ENCODE measurements at regions not wholly inside any gene's neighbourhood (a gene's known extent, or its start where the extent isn't known, plus 50 kb on each side); places are given as distances from the start of the nearest gene placed in this dataset.

DNA sequence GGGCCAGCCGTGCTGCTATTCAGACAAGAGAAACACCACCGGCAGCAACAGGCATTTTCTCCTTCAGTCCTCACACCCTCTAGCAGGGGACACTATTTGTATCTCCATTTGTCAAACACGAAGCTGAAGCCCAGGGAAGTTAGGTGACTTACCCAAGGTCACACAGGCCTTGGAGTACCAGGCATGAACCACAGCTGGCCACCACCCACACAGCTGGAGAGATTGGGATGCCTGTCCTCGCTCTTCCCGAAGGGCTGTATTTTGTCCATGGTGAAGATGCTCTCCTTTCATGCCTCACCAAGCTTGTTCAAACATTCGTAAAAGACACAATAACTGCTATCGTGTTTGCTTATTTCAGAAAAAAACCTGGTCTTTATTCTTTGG is 182.7 kb downstream of the INHBB start:
- Histone ChIP-seq H3K79me2 (ENCODE audit: low read length) (no peaks in the 10 kb centered on the region), H3K4me1 (ENCODE audit: low read length) (no peaks in the 10 kb centered on the region), H2AFZ (ENCODE audit: low read length) (no peak overlapping the region), H3K9me3 (ENCODE audit: low read length) (no peaks in the 10 kb centered on the region), H3K9me2 (replicated peaks; ENCODE audit: insufficient read depth, low read length) (no peaks in the 10 kb centered on the region), H4K20me1 (ENCODE audit: insufficient read depth, low read depth, low read length) (no peaks in the 10 kb centered on the region), H3K4me3 (ENCODE audit: low read length) (no peak overlapping the region), H3K4me2 (ENCODE audit: low read depth, low read length, poor library complexity, severe bottlenecking) (no peak overlapping the region), H3K27ac (ENCODE audit: low read length) (no peak overlapping the region), H3K27me3 (ENCODE audit: low read length) (no peaks in the 10 kb centered on the region), H3K36me3 (ENCODE audit: insufficient read depth, low read length) (no peaks in the 10 kb centered on the region), H3K9ac (ENCODE audit: low read length) (no peak overlapping the region)
- no peak for DNase-seq

DNA sequence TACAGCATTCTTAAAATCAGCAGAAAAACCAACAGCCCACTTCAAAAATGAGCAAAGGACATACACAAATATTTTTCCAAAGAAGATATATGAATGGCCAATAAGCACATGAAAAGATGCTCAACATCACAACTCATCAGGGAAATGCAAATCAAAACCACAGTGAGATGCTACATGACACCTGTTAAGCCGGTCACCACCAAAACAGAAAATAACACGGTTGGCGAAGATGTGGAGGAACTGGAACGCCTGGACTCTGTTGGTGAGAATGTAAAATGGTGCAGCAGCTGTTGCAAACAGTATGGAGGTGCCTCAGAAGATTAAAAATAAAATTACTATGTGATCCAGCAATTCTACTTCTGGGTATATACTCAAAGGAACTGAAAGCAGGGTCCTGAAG is 184.8 kb downstream of the INHBB start:
- DNase-seq = no peak
- Histone ChIP-seq H3K79me2 (ENCODE audit: low read length) (no peaks in the 10 kb centered on the region), H3K4me3 (ENCODE audit: low read length) (no peak overlapping the region), H3K9ac (ENCODE audit: low read length) (no peak overlapping the region), H3K9me2 (replicated peaks; ENCODE audit: insufficient read depth, low read length) (no peaks in the 10 kb centered on the region), H3K36me3 (ENCODE audit: insufficient read depth, low read length) (no peaks in the 10 kb centered on the region), H3K9me3 (ENCODE audit: low read length) (no peaks in the 10 kb centered on the region), H3K4me2 (ENCODE audit: low read depth, low read length, poor library complexity, severe bottlenecking) (no peak overlapping the region), H2AFZ (ENCODE audit: low read length) (no peak overlapping the region), H3K27ac (ENCODE audit: low read length) (no peak overlapping the region), H3K4me1 (ENCODE audit: low read length) (no peaks in the 10 kb centered on the region), H3K27me3 (ENCODE audit: low read length) (no peaks in the 10 kb centered on the region), H4K20me1 (ENCODE audit: insufficient read depth, low read depth, low read length) (no peaks in the 10 kb centered on the region)

DNA sequence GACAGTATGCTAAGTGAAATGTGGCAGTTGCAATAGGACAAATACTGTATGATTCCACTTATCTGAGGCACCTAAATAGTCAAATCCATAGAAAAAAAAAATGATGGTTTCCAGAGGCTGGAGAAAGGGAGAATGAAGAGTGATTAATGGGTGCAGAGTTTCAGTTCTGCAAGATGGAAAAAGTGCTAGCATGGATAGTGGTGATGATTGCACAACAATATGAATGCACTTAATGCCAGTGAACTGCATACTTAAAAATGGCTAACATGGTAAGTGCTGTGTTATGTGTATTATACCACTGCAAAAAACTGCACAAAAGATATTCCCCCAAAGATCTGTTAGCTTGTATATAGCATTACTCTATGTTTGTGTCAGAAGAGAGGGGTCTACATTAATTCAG is 185.4 kb downstream of the INHBB start:
- no peak overlapping the region for H3K27ac ChIP-seq (ENCODE audit: low read length)
- H3K4me2 ChIP-seq (ENCODE audit: low read depth, low read length, poor library complexity, severe bottlenecking) = no peak overlapping the region
- H4K20me1 ChIP-seq (ENCODE audit: insufficient read depth, low read depth, low read length) = no peaks in the 10 kb centered on the region
- no peaks in the 10 kb centered on the region for H3K27me3 ChIP-seq (ENCODE audit: low read length)
- no peak for DNase-seq
- no peaks in the 10 kb centered on the region for H3K9me2 ChIP-seq (replicated peaks; ENCODE audit: insufficient read depth, low read length)
- no peak overlapping the region for H3K4me3 ChIP-seq (ENCODE audit: low read length)
- no peaks in the 10 kb centered on the region for H3K79me2 ChIP-seq (ENCODE audit: low read length)
- H3K4me1 ChIP-seq (ENCODE audit: low read length) = no peaks in the 10 kb centered on the region
- no peak overlapping the region for H3K9ac ChIP-seq (ENCODE audit: low read length)
- H2AFZ ChIP-seq (ENCODE audit: low read length) = no peak overlapping the region
- H3K9me3 ChIP-seq (ENCODE audit: low read length) = no peaks in the 10 kb centered on the region
- no peaks in the 10 kb centered on the region for H3K36me3 ChIP-seq (ENCODE audit: insufficient read depth, low read length)

DNA sequence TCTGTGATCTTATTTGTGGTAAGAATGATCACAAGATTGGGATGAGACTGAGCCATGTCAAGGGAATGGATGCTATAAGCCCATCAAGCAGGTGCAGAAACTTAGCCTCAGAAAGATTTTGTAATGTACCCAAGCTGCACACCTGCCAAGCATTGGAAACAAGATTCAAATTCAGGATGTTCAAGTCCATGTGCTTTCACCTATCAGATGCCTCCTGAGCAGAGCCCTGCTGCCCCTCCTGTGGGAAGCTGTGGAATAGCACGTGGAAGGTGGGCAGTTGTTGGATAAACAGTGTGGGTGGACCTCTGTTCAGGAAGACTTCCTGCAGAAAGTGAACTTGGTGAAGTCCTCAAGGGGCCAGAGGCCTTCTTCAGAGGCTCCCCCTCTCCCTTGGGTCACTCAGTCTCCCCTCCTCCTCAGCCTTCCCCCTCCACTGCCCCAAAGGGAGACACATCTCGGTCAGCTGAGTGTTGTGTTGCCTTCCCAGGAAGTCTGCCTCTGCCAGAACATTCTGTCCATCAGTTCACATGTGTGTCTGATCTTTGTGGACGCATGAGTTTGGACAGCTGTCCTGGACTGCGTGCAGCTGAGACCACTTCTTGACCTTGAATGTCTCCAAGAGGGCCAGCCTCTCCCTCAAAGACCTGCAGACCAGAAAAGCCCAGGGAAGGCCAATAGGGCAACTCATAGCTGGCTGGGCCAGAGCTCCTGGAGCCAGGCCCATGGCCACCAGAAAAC is 186.1 kb downstream of the INHBB start:
- no peak for DNase-seq
- no peaks in the 10 kb centered on the region for H3K79me2 ChIP-seq (ENCODE audit: low read length)
- no peaks in the 10 kb centered on the region for H3K27me3 ChIP-seq (ENCODE audit: low read length)
- H4K20me1 ChIP-seq (ENCODE audit: insufficient read depth, low read depth, low read length) = no peaks in the 10 kb centered on the region
- H3K9me3 ChIP-seq (ENCODE audit: low read length) = no peaks in the 10 kb centered on the region
- H3K27ac ChIP-seq (ENCODE audit: low read length) = no peak overlapping the region
- H3K4me2 ChIP-seq (ENCODE audit: low read depth, low read length, poor library complexity, severe bottlenecking) = no peak overlapping the region
- H3K36me3 ChIP-seq (ENCODE audit: insufficient read depth, low read length) = no peaks in the 10 kb centered on the region
- H3K9me2 ChIP-seq (replicated peaks; ENCODE audit: insufficient read depth, low read length) = no peaks in the 10 kb centered on the region
- H3K9ac ChIP-seq (ENCODE audit: low read length) = no peak overlapping the region
- no peak overlapping the region for H3K4me3 ChIP-seq (ENCODE audit: low read length)
- no peak overlapping the region for H2AFZ ChIP-seq (ENCODE audit: low read length)
- H3K4me1 ChIP-seq (ENCODE audit: low read length) = no peaks in the 10 kb centered on the region

DNA sequence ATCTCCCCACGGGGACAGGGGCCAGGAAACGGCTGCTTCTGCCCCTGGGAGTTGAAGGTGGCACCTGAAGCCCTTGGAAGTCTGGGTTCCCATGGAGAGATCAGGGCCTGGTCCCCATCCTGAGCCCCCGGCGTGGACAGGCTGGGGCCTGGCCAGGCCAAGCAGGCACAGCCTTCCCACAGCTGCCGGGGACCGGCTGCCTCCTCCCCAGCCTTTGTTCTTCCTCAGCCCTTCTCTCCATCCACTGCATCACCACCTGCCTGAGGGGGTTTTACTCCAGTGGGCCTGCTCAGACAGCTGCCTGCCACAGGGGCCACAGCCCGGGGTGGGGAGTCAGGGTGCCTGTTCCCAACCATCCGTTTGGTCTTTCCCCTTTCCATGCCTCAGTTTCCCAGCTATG is 187.7 kb downstream of the INHBB start:
- Histone ChIP-seq H3K79me2 (ENCODE audit: low read length) (no peaks in the 10 kb centered on the region), H3K4me1 (ENCODE audit: low read length) (no peaks in the 10 kb centered on the region), H3K9ac (ENCODE audit: low read length) (no peak overlapping the region), H3K27ac (ENCODE audit: low read length) (no peak overlapping the region), H3K9me2 (replicated peaks; ENCODE audit: insufficient read depth, low read length) (no peaks in the 10 kb centered on the region), H3K9me3 (ENCODE audit: low read length) (no peaks in the 10 kb centered on the region), H3K27me3 (ENCODE audit: low read length) (no peaks in the 10 kb centered on the region), H3K4me3 (ENCODE audit: low read length) (no peak overlapping the region), H4K20me1 (ENCODE audit: insufficient read depth, low read depth, low read length) (no peaks in the 10 kb centered on the region), H3K36me3 (ENCODE audit: insufficient read depth, low read length) (no peaks in the 10 kb centered on the region), H3K4me2 (ENCODE audit: low read depth, low read length, poor library complexity, severe bottlenecking) (no peak overlapping the region), H2AFZ (ENCODE audit: low read length) (no peak overlapping the region)
- DNase-seq = no peak

DNA sequence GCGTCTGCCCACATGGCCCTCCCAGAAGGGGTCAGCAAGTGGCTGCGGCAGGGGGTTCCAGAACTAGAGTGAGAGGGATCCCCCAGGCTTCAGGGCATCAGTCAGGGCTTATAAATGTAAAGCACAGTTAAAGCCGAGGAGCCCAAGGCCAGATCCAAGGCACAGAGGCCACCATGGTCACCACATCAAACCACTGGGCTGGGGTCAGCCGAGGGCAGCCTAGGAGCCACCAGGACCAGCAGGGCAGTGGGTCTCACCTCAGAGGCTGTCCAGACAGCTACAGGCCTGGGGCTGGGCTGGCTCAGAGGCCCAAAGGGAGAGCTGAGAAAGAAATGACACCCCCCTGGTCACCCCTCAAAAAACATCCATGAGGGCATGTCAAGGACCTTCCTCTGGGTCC is 188.5 kb downstream of the INHBB start:
- H4K20me1 ChIP-seq (ENCODE audit: insufficient read depth, low read depth, low read length) = no peaks in the 10 kb centered on the region
- no peak for DNase-seq
- no peaks in the 10 kb centered on the region for H3K79me2 ChIP-seq (ENCODE audit: low read length)
- H3K27me3 ChIP-seq (ENCODE audit: low read length) = no peaks in the 10 kb centered on the region
- no peak overlapping the region for H2AFZ ChIP-seq (ENCODE audit: low read length)
- no peaks in the 10 kb centered on the region for H3K4me1 ChIP-seq (ENCODE audit: low read length)
- H3K36me3 ChIP-seq (ENCODE audit: insufficient read depth, low read length) = no peaks in the 10 kb centered on the region
- H3K27ac ChIP-seq (ENCODE audit: low read length) = no peak overlapping the region
- no peaks in the 10 kb centered on the region for H3K9me3 ChIP-seq (ENCODE audit: low read length)
- H3K9ac ChIP-seq (ENCODE audit: low read length) = no peak overlapping the region
- H3K4me2 ChIP-seq (ENCODE audit: low read depth, low read length, poor library complexity, severe bottlenecking) = no peak overlapping the region
- no peak overlapping the region for H3K4me3 ChIP-seq (ENCODE audit: low read length)
- no peaks in the 10 kb centered on the region for H3K9me2 ChIP-seq (replicated peaks; ENCODE audit: insufficient read depth, low read length)

DNA sequence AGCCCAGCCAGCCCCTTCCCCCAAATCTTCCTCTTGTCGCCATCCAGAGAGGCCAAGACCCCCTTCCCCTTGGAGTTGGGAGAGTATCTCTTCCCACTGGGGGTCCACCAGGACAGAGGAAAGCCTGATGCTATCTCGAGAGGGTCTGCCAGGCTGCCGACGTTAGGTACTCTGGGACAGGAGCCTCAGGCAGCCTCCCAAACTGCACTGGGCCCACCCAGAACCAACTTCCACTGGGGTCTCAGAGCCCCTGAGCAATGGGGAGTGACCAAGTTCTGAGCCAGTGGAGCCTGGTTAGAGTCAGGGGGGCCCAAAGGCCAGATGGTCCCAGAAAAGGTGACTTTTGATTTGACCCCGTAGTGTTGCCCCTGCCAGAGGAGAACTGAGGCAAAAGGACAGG is 189.1 kb downstream of the INHBB start:
- Histone ChIP-seq H2AFZ (ENCODE audit: low read length) (no peak overlapping the region), H3K9ac (ENCODE audit: low read length) (no peak overlapping the region), H3K27ac (ENCODE audit: low read length) (no peak overlapping the region), H3K9me2 (replicated peaks; ENCODE audit: insufficient read depth, low read length) (no peaks in the 10 kb centered on the region), H3K4me3 (ENCODE audit: low read length) (no peak overlapping the region), H4K20me1 (ENCODE audit: insufficient read depth, low read depth, low read length) (no peaks in the 10 kb centered on the region), H3K27me3 (ENCODE audit: low read length) (no peaks in the 10 kb centered on the region), H3K79me2 (ENCODE audit: low read length) (no peaks in the 10 kb centered on the region), H3K36me3 (ENCODE audit: insufficient read depth, low read length) (no peaks in the 10 kb centered on the region), H3K9me3 (ENCODE audit: low read length) (no peaks in the 10 kb centered on the region), H3K4me2 (ENCODE audit: low read depth, low read length, poor library complexity, severe bottlenecking) (no peak overlapping the region), H3K4me1 (ENCODE audit: low read length) (no peaks in the 10 kb centered on the region)
- DNase-seq = no peak

DNA sequence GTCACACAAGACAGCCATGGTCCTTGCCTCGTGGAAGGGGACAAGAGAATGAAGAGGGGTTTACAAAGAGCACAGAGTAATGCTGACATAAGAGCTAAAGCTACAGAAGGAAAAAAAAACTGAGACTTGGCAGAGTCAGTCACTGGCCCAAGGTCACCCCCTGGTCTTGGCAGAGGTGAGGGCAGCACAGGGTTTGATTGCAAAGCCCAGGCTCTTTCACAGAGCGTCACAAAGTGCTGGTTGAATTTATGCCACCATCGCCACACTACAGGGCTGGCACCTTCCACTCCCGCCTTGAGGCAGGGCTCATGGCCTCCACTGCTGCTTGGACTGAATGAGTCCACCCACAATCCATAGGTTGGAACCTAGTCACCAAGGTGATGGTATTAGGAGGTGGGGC is 190.2 kb downstream of the INHBB start:
- no peaks in the 10 kb centered on the region for H3K9me2 ChIP-seq (replicated peaks; ENCODE audit: insufficient read depth, low read length)
- no peaks in the 10 kb centered on the region for H3K79me2 ChIP-seq (ENCODE audit: low read length)
- no peak overlapping the region for H3K9ac ChIP-seq (ENCODE audit: low read length)
- H4K20me1 ChIP-seq (ENCODE audit: insufficient read depth, low read depth, low read length) = no peaks in the 10 kb centered on the region
- no peaks in the 10 kb centered on the region for H3K36me3 ChIP-seq (ENCODE audit: insufficient read depth, low read length)
- H3K4me2 ChIP-seq (ENCODE audit: low read depth, low read length, poor library complexity, severe bottlenecking) = no peak overlapping the region
- H3K4me3 ChIP-seq (ENCODE audit: low read length) = no peak overlapping the region
- no peak overlapping the region for H2AFZ ChIP-seq (ENCODE audit: low read length)
- H3K9me3 ChIP-seq (ENCODE audit: low read length) = no peaks in the 10 kb centered on the region
- no peak overlapping the region for H3K27ac ChIP-seq (ENCODE audit: low read length)
- H3K4me1 ChIP-seq (ENCODE audit: low read length) = no peaks in the 10 kb centered on the region
- H3K27me3 ChIP-seq (ENCODE audit: low read length) = no peaks in the 10 kb centered on the region
- DNase-seq = no peak

Data from Karpas-422 (cell line).